ENCODE measurements at regions not wholly inside any gene's neighbourhood (a gene's known extent, or its start where the extent isn't known, plus 50 kb on each side); places are given as distances from the start of the nearest gene placed in this dataset.
"Not testable (repeated sequence)": the region's sequence is repeated elsewhere in the genome, so short reads cannot be mapped to it uniquely, and the experiment has no call there.

DNA sequence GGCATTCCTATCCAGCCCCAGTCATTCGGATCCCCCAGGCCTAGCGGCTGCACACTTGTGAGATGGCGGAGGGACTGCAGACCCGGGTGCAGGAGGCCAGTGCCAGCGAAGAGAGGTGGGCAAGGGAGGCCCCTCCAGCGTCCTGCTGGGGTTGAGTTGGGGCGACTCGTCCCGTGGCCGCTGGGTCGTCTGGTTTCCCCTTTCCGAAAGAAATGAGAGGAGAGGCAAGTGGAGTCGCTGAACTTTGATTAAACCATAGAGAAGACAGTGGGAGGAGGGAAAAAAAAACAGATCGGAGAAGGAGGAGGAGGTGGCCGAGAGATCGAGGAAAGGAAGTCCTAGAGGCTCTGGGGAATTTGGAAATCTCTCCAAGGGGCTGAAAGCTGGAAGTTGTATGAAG is 465.2 kb upstream of the ZNG1F start:
- H3K9me3 ChIP-seq (ENCODE audit: control insufficient read depth in 1 of 2, insufficient read depth in 1 of 2, low read length in 2 of 2); H3K36me3 Mint-ChIP-seq (ENCODE audit: low read depth); intact Hi-C loops (cut with DNase I, micrococcal nuclease); POLR2A ChIA-PET; H3K36me3 ChIP-seq (ENCODE audit: insufficient read depth, low read length); H3K4me3 ChIP-seq (ENCODE audit: low read length); DNase-seq; H3K27me3 ChIP-seq (ENCODE audit: control insufficient read depth in 1 of 2, insufficient read depth in 2 of 2, low read length in 2 of 2); H3K27ac ChIP-seq (ENCODE audit: low read depth in 1 of 2, low read length in 2 of 2); H3K9me3 Mint-ChIP-seq; CTCF ChIA-PET; ATAC-seq (ENCODE audit: poor library complexity); H3K4me1 ChIP-seq (ENCODE audit: insufficient read depth, low read length): not testable (repeated sequence)
- peaks cover 20% of the 10 kb centered on the region for H3K4me1 Mint-ChIP-seq (ENCODE audit: low read depth)
- peak overlapping the region; percentile 76 for H3K4me3 Mint-ChIP-seq
- H3K27ac Mint-ChIP-seq: peak overlapping the region; percentile 73
- peaks cover 13% of the 10 kb centered on the region for H3K27me3 Mint-ChIP-seq

- ATAC-seq (ENCODE audit: poor library complexity); intact Hi-C loops (cut with DNase I, micrococcal nuclease): not testable (repeated sequence)
These were observed 464.6 kb upstream of the ZNG1F start for GRCh38 chr9:41653560-41654340.

DNA sequence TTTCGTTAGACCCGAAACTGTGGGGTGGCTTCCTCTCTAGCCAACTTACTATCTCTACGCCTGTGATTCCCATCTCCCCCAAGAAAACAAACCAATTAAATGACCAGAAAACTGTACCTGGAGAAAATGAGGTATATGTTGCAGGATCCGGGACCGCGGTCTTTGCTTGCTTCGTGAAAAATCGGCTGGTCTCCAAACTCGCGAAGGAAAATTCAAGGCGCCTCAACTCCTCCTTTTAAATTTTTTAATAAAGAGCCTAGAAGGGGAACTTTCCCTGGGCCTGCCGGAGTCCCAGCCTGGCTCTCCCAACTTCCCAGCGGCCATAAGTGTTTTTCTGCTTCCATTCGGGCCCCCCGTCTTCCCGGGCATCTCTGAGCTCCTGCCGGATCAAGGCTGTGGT is 463.7 kb upstream of the ZNG1F start:
- DNase-seq; intact Hi-C loops (cut with DNase I, micrococcal nuclease); CTCF ChIA-PET; H3K9me3 Mint-ChIP-seq; H3K27me3 ChIP-seq (ENCODE audit: control insufficient read depth in 1 of 2, insufficient read depth in 2 of 2, low read length in 2 of 2); H3K27me3 Mint-ChIP-seq; H3K27ac Mint-ChIP-seq; H3K4me3 ChIP-seq (ENCODE audit: low read length); ATAC-seq (ENCODE audit: poor library complexity); H3K4me1 ChIP-seq (ENCODE audit: insufficient read depth, low read length); H3K36me3 Mint-ChIP-seq (ENCODE audit: low read depth); H3K4me3 Mint-ChIP-seq; H3K27ac ChIP-seq (ENCODE audit: low read depth in 1 of 2, low read length in 2 of 2); POLR2A ChIA-PET; H3K9me3 ChIP-seq (ENCODE audit: control insufficient read depth in 1 of 2, insufficient read depth in 1 of 2, low read length in 2 of 2); H3K36me3 ChIP-seq (ENCODE audit: insufficient read depth, low read length): not testable (repeated sequence)
- peaks cover 20% of the 10 kb centered on the region for H3K4me1 Mint-ChIP-seq (ENCODE audit: low read depth)

More at GRCh38 chr9:41653560-41654340, 464.6 kb upstream of the ZNG1F start:
- H3K4me1 ChIP-seq (ENCODE audit: insufficient read depth, low read length); H3K36me3 Mint-ChIP-seq (ENCODE audit: low read depth); H3K9me3 Mint-ChIP-seq; DNase-seq; H3K4me3 ChIP-seq (ENCODE audit: low read length); CTCF ChIA-PET; POLR2A ChIA-PET; H3K36me3 ChIP-seq (ENCODE audit: insufficient read depth, low read length); H3K27ac ChIP-seq (ENCODE audit: low read depth in 1 of 2, low read length in 2 of 2); H3K27me3 ChIP-seq (ENCODE audit: control insufficient read depth in 1 of 2, insufficient read depth in 2 of 2, low read length in 2 of 2); H3K9me3 ChIP-seq (ENCODE audit: control insufficient read depth in 1 of 2, insufficient read depth in 1 of 2, low read length in 2 of 2); H3K27me3 Mint-ChIP-seq: not testable (repeated sequence)
- Mint-ChIP-seq H3K4me3 (peak overlapping the region; percentile 42), H3K27ac (peak overlapping the region; percentile 73), H3K4me1 (ENCODE audit: low read depth) (peaks cover 20% of the 10 kb centered on the region)

DNA sequence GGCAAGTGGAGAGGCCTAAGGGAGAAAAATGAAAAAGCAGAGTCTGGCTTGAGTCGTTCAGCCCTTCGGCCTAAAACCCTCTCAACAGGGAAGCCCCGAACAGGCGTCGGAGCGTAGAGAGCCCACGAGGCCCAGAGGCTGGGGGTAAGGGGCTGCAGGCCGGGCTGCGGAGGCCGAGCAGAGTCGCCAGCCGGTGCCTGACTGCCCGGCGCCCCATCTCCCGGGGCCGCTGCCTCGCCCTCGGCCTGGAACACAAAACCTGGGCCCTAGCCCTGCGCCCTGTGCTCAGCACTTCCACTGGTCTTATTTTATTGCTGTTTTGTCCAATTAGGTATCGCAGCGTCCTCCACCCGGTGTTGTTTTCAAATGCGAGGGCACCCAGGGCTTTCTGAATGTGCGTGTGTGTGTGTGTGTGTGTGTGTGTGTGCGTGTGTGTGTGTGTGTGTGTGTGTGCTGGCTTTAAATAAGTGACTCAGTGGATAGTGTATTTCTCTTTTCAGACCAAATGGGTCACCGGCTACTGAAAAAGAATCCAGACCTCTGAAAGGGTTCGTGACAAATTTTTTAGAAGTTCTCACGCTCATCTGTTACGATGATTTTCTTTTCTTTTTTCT is 463.1 kb upstream of the ZNG1F start:
- H3K27me3 Mint-ChIP-seq; intact Hi-C loops (cut with DNase I, micrococcal nuclease); H3K4me3 Mint-ChIP-seq; H3K27ac ChIP-seq (ENCODE audit: low read depth in 1 of 2, low read length in 2 of 2); H3K36me3 Mint-ChIP-seq (ENCODE audit: low read depth); H3K27me3 ChIP-seq (ENCODE audit: control insufficient read depth in 1 of 2, insufficient read depth in 2 of 2, low read length in 2 of 2); H3K27ac Mint-ChIP-seq; H3K36me3 ChIP-seq (ENCODE audit: insufficient read depth, low read length); H3K9me3 ChIP-seq (ENCODE audit: control insufficient read depth in 1 of 2, insufficient read depth in 1 of 2, low read length in 2 of 2); DNase-seq; H3K4me3 ChIP-seq (ENCODE audit: low read length); ATAC-seq (ENCODE audit: poor library complexity); POLR2A ChIA-PET; CTCF ChIA-PET; H3K4me1 ChIP-seq (ENCODE audit: insufficient read depth, low read length); H3K9me3 Mint-ChIP-seq: not testable (repeated sequence)
- H3K4me1 Mint-ChIP-seq (ENCODE audit: low read depth): peaks cover 20% of the 10 kb centered on the region

DNA sequence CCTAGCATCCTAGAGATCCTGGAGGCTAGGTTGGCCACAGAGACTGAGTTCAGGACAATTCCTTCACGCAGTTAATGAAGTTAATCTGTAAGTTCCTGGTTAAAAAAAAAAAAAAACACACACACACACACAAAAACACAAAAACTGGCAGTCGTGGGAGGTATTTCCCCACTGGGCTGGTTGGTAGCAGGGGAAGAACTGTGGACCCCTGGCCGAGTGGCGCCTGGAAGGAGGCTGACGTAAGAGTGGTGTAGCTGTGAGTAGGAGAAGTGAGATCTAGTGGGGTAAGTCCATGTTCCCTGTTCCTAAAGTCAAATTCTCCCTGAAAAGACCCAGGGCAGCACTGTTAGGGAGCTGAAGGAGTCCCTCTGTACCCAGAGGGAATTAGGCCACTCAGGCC is 461.0 kb upstream of the ZNG1F start:
- H3K4me1 ChIP-seq (ENCODE audit: insufficient read depth, low read length); H3K36me3 ChIP-seq (ENCODE audit: insufficient read depth, low read length); H3K27ac ChIP-seq (ENCODE audit: low read depth in 1 of 2, low read length in 2 of 2); H3K4me3 Mint-ChIP-seq; H3K9me3 Mint-ChIP-seq; H3K4me3 ChIP-seq (ENCODE audit: low read length); H3K27me3 ChIP-seq (ENCODE audit: control insufficient read depth in 1 of 2, insufficient read depth in 2 of 2, low read length in 2 of 2); DNase-seq; POLR2A ChIA-PET; CTCF ChIA-PET; H3K9me3 ChIP-seq (ENCODE audit: control insufficient read depth in 1 of 2, insufficient read depth in 1 of 2, low read length in 2 of 2); intact Hi-C loops (cut with DNase I, micrococcal nuclease); H3K36me3 Mint-ChIP-seq (ENCODE audit: low read depth); ATAC-seq (ENCODE audit: poor library complexity); H3K27ac Mint-ChIP-seq; H3K27me3 Mint-ChIP-seq: not testable (repeated sequence)
- H3K4me1 Mint-ChIP-seq (ENCODE audit: low read depth): peaks cover 16% of the 10 kb centered on the region

DNA sequence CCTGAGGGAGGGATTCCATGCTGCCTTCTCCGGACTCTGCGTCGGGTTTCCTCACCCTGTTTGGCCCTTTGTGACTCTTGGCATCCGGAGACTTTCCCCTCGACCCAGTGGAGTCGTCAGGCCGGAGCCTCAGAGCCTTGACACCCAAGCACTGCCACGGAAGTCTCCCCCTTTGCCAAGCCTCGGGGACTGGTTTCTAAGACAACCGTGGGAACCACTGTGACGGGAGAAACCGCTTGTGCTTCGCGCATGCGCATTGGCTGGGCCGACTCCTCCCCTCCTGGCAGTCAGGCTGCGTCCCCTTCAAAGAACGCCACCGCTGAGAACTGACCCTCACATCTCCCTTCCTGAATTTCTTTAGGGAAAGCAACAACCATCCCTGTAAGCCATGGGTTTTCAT is 459.4 kb upstream of the ZNG1F start:
- DNase-seq: peak in 6 of 14 experiments; percentile 1 to 55 (median 33)
- H3K27me3 Mint-ChIP-seq; H3K27me3 ChIP-seq (ENCODE audit: control insufficient read depth in 1 of 2, insufficient read depth in 2 of 2, low read length in 2 of 2); H3K9me3 Mint-ChIP-seq; H3K9me3 ChIP-seq (ENCODE audit: control insufficient read depth in 1 of 2, insufficient read depth in 1 of 2, low read length in 2 of 2); CTCF ChIA-PET; H3K4me3 ChIP-seq (ENCODE audit: low read length); POLR2A ChIA-PET; H3K4me1 ChIP-seq (ENCODE audit: insufficient read depth, low read length); H3K27ac ChIP-seq (ENCODE audit: low read depth in 1 of 2, low read length in 2 of 2); ATAC-seq (ENCODE audit: poor library complexity); intact Hi-C loops (cut with DNase I, micrococcal nuclease); H3K27ac Mint-ChIP-seq; H3K36me3 ChIP-seq (ENCODE audit: insufficient read depth, low read length); H3K4me3 Mint-ChIP-seq; H3K36me3 Mint-ChIP-seq (ENCODE audit: low read depth): not testable (repeated sequence)
- peaks cover 10% of the 10 kb centered on the region for H3K4me1 Mint-ChIP-seq (ENCODE audit: low read depth)

DNA sequence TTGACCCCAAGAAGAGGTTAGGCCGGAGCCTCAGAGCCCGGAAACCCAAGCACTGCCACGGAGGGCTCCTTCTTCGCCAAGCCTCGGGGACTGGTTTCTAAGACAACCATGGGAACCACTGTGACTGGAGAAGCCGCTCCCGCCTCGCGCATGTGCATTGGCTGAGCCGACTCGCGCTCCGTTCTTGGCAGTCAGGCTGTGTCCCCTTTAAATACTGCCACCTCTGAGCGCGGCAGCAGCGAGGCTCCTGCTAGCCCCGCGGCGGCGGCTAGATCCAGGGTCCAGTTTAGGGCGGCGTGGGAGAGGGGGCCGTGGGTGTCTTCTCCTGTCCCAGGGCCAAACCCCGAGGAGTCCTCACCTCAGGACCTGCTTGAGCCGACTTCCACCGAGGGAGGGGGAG is 457.1 kb upstream of the ZNG1F start:
- H3K4me3 ChIP-seq (ENCODE audit: low read length); H3K27me3 Mint-ChIP-seq; H3K4me3 Mint-ChIP-seq; H3K9me3 Mint-ChIP-seq; CTCF ChIA-PET; DNase-seq; H3K27ac ChIP-seq (ENCODE audit: low read depth in 1 of 2, low read length in 2 of 2); H3K9me3 ChIP-seq (ENCODE audit: control insufficient read depth in 1 of 2, insufficient read depth in 1 of 2, low read length in 2 of 2); POLR2A ChIA-PET; H3K27ac Mint-ChIP-seq; H3K27me3 ChIP-seq (ENCODE audit: control insufficient read depth in 1 of 2, insufficient read depth in 2 of 2, low read length in 2 of 2); intact Hi-C loops (cut with DNase I, micrococcal nuclease); H3K36me3 Mint-ChIP-seq (ENCODE audit: low read depth); H3K36me3 ChIP-seq (ENCODE audit: insufficient read depth, low read length); H3K4me1 Mint-ChIP-seq (ENCODE audit: low read depth); H3K4me1 ChIP-seq (ENCODE audit: insufficient read depth, low read length); ATAC-seq (ENCODE audit: poor library complexity): not testable (repeated sequence)

All from CD4-positive, alpha-beta T cell (primary cell).